Neuronal stem cell (in vitro differentiated cells): ENCODE measurements at regions not wholly inside any gene's neighbourhood (a gene's known extent, or its start where the extent isn't known, plus 50 kb on each side); places are given as distances from the start of the nearest gene placed in this dataset.

ENCODE experiments used
- DNase-seq: peaks from one replicate; pipeline ENCODE4 v3.0.0-alpha.2; 2013; ENCODE audit warnings: low spot score
- H2AFZ ChIP-seq: one replicate; pipeline ENCODE4 v1.6.1; 2013; ENCODE audit warnings: mild to moderate bottlenecking, low read length, inconsistent platforms
- H2AK5ac ChIP-seq: 2 replicates; pipeline ENCODE4 v1.6.1; 2013; ENCODE audit warnings: low read depth, mild to moderate bottlenecking, inconsistent platforms, low read length, moderate library complexity, mixed read lengths
- H2BK120ac ChIP-seq: 2 replicates; pipeline ENCODE4 v1.6.1; 2013; ENCODE audit warnings: low read depth, mild to moderate bottlenecking, inconsistent platforms, low read length, moderate library complexity, mixed read lengths
- H2BK12ac ChIP-seq: one replicate; pipeline ENCODE4 v1.6.1; 2013; ENCODE audit warnings: low read length, inconsistent platforms
- H2BK15ac ChIP-seq: 2 replicates; pipeline ENCODE4 v1.6.1; 2013; ENCODE audit warnings: mild to moderate bottlenecking, low read length, inconsistent platforms, mixed read lengths
- H2BK5ac ChIP-seq: one replicate; pipeline ENCODE4 v1.6.1; 2013; ENCODE audit warnings: inconsistent platforms, mild to moderate bottlenecking, low read length, moderate library complexity
- H3K14ac ChIP-seq: one replicate; pipeline ENCODE4 v1.6.1; 2013; ENCODE audit warnings: low read length, inconsistent platforms
- H3K18ac ChIP-seq: 2 replicates; pipeline ENCODE4 v1.6.1; 2013; ENCODE audit warnings: low read length, inconsistent platforms
- H3K23ac ChIP-seq: 2 replicates; pipeline ENCODE4 v1.6.1; 2013; ENCODE audit warnings: low read depth, mild to moderate bottlenecking, mixed read lengths, low read length, inconsistent platforms; ENCODE audit not compliant: poor library complexity
- H3K27ac ChIP-seq: replicated peaks from 3 replicates; pipeline ENCODE4 v1.5.1; 2013; ENCODE audit warnings: low read length, inconsistent platforms
- H3K27me3 ChIP-seq, 3 experiments: 2 replicates each; pipeline ENCODE4 v1.6.1; 2013; ENCODE audit warnings: low read length in 3 of 3, mild to moderate bottlenecking in 2 of 3, inconsistent platforms in 1 of 3, low read depth in 1 of 3, mixed read lengths in 1 of 3, moderate library complexity in 1 of 3; ENCODE audit not compliant: control insufficient read depth in 3 of 3, insufficient read depth in 3 of 3
- H3K36me3 ChIP-seq, 2 donors: replicated peaks in 1 of 2; 2 replicates each; pipeline ENCODE4 v1.6.1; 2013; ENCODE audit warnings: low read length in 2 of 2; ENCODE audit not compliant: control insufficient read depth in 2 of 2, insufficient read depth in 2 of 2
- H3K4ac ChIP-seq: 2 replicates; pipeline ENCODE4 v1.6.1; 2013; ENCODE audit warnings: inconsistent platforms, mild to moderate bottlenecking, low read length, moderate library complexity
- H3K4me1 ChIP-seq, 2 donors: 1 replicate in 1 of 2; 2 replicates in 1 of 2; pipeline ENCODE4 v1.6.1; 2013; ENCODE audit warnings: low read length in 2 of 2, low read depth in 1 of 2; ENCODE audit not compliant: control insufficient read depth in 2 of 2, insufficient read depth in 1 of 2
- H3K4me2 ChIP-seq: one replicate; pipeline ENCODE4 v1.6.1; 2013; ENCODE audit warnings: mild to moderate bottlenecking, low read length, inconsistent platforms; ENCODE audit not compliant: insufficient read depth, poor library complexity, severe bottlenecking
- H3K4me3 ChIP-seq, 2 donors: 2 replicates each; pipeline ENCODE4 v1.5.1; 2013; ENCODE audit warnings: low read length in 2 of 2, mild to moderate bottlenecking in 2 of 2, inconsistent platforms in 1 of 2, moderate library complexity in 1 of 2
- H3K79me1 ChIP-seq: one replicate; pipeline ENCODE4 v1.6.1; 2013; ENCODE audit warnings: low read depth, mild to moderate bottlenecking, inconsistent platforms, low read length, moderate library complexity
- H3K9ac ChIP-seq: one replicate; pipeline ENCODE4 v1.6.1; 2013; ENCODE audit warnings: mild to moderate bottlenecking, low read depth, low read length, inconsistent platforms; ENCODE audit not compliant: poor library complexity
- H3K9me3 ChIP-seq, 2 donors: replicated peaks in 1 of 2; 2 replicates each; pipeline versions ENCODE3 to v1.6.1; 2013; ENCODE audit warnings: low read length in 2 of 2, mild to moderate bottlenecking in 2 of 2, inconsistent platforms in 1 of 2, low read depth in 1 of 2, mixed read lengths in 1 of 2, moderate library complexity in 1 of 2; ENCODE audit not compliant: control insufficient read depth in 2 of 2, insufficient read depth in 1 of 2
- H4K8ac ChIP-seq: one replicate; pipeline ENCODE4 v1.6.1; 2013; ENCODE audit warnings: low read depth, mild to moderate bottlenecking, inconsistent platforms, low read length, moderate library complexity
- H4K91ac ChIP-seq: one replicate; pipeline ENCODE4 v1.6.1; 2013; ENCODE audit warnings: low read length, low read depth, mild to moderate bottlenecking, inconsistent platforms; ENCODE audit not compliant: poor library complexity
- WGBS, 2 donors: extraction: QIAGEN DNeasy Blood & Tissue Kit; methylation state at CpG; one replicate each; pipeline ENCODE4 v1.1.7; 2013; ENCODE audit warnings: missing lambda C conversion rate in 2 of 2, mixed read lengths in 1 of 2; ENCODE audit not compliant: insufficient read length in 2 of 2, insufficient replicate concordance in 1 of 2; ENCODE audit errors: extremely low coverage in 2 of 2; 5-methylcytosine and 5-hydroxymethylcytosine counted together

- Histone ChIP-seq H2AK5ac (no peak overlapping the region), H3K18ac (no peak overlapping the region), H2BK15ac (no peak overlapping the region), H2AFZ (no peak overlapping the region), H2BK120ac (no peak overlapping the region), H3K27ac (no peak overlapping the region), H3K79me1 (no peaks in the 10 kb centered on the region), H4K91ac (no peak overlapping the region), H3K4me2 (no peak overlapping the region), H4K8ac (no peak overlapping the region), H2BK5ac (no peak overlapping the region), H2BK12ac (no peak overlapping the region), H3K14ac (no peak overlapping the region), H3K23ac (no peak overlapping the region), H3K9me3 (peaks cover 0 to 21% of the 10 kb centered on the region in 2 donors), H3K36me3 (no peaks in the 10 kb centered on the region), H3K4me3 (no peak overlapping the region), H3K4me1 (no peaks in the 10 kb centered on the region), H3K27me3 (no peaks in the 10 kb centered on the region), H3K4ac (no peak overlapping the region), H3K9ac (no peak overlapping the region)
- DNase-seq, result no peak
- no CpG with 5 or more reads among the region's 5 CpGs for WGBS, 2 donors
Observed at GRCh38 chr9:2461892-2462291, 159.7 kb upstream of the VLDLR start.

GRCh38 chr9:2464624-2465023 is 157.0 kb upstream of the VLDLR start:
- WGBS, 2 donors, result no CpG with 5 or more reads among the region's 2 CpGs

DNA sequence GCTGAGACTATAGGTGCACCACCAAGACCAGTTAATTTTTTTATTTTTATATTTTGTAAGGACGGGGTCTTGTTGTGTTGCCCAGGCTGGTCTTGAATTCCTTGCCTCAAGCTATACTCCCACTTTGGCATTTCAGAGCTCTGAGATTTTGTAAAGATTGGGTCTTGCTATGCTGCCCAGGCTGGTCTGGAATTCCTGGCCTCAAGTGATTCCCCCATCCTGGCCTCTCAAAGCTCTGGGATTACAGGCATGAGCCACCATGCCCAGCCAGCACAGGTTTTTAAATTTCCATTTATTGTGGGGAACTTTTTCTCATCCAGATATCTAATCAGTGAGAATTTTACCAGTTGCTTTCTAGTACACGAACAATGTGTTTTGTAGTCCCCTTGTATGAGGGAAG is 156.1 kb upstream of the VLDLR start:
- Histone ChIP-seq H3K4me3 (no peak overlapping the region), H3K18ac (no peak overlapping the region), H3K27ac (no peak overlapping the region), H3K4me1 (peaks cover 1 to 10% of the 10 kb centered on the region in 2 donors), H2BK15ac (no peak overlapping the region), H3K27me3 (no peaks in the 10 kb centered on the region), H3K23ac (no peak overlapping the region), H4K8ac (no peak overlapping the region), H2BK12ac (no peak overlapping the region), H2BK5ac (no peak overlapping the region), H3K4me2 (no peak overlapping the region), H3K36me3 (no peaks in the 10 kb centered on the region), H3K4ac (no peak overlapping the region), H2AFZ (no peak overlapping the region), H3K9ac (no peak overlapping the region), H3K79me1 (no peaks in the 10 kb centered on the region), H3K9me3 (peaks cover 0 to 21% of the 10 kb centered on the region in 2 donors), H4K91ac (no peak overlapping the region), H2BK120ac (no peak overlapping the region), H3K14ac (no peak overlapping the region), H2AK5ac (no peak overlapping the region)
- no CpG with 5 or more reads among the region's 2 CpGs for WGBS, 2 donors
- DNase-seq, result no peak

More at GRCh38 chr9:2464624-2465023, 157.0 kb upstream of the VLDLR start:
- Histone ChIP-seq H2BK12ac (no peak overlapping the region), H2AK5ac (no peak overlapping the region), H3K4me3 (no peak overlapping the region), H3K23ac (no peak overlapping the region), H3K14ac (no peak overlapping the region), H3K27ac (no peak overlapping the region), H3K4me1 (peaks cover 0 to 4% of the 10 kb centered on the region in 2 donors), H3K18ac (no peak overlapping the region), H2AFZ (no peak overlapping the region), H2BK5ac (no peak overlapping the region), H3K9me3 (peaks cover 0 to 21% of the 10 kb centered on the region in 2 donors), H3K36me3 (no peaks in the 10 kb centered on the region), H3K27me3 (no peaks in the 10 kb centered on the region), H2BK15ac (no peak overlapping the region), H3K79me1 (no peaks in the 10 kb centered on the region), H4K8ac (no peak overlapping the region), H3K4ac (no peak overlapping the region), H4K91ac (no peak overlapping the region), H3K9ac (no peak overlapping the region), H2BK120ac (no peak overlapping the region), H3K4me2 (no peak overlapping the region)
- no peak for DNase-seq

DNA sequence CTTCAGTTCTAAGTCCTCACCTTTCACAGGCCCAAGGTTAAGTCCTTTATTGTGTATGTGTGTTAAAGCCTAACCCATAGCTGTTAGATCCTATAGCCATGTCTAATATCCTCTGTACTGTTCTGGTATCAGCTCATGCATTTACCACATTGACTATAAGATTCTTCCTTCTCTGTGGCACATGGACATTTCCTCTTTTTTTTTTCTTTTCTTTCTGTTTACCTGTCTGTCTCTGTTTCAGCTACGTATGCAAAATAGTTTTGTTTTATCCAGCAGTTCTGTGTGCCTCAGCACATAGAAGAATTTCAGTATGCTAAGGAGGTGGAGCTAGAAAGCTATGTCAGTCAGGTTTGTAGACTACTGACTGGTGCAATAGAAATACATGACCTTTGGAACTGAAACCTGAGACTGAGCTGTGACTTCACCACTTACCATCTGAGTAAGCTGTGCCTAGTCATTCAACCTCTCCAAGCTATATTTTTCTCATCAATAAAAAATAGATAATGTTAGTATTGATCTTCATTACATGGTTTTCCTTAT is 155.6 kb upstream of the VLDLR start:
- H2BK15ac ChIP-seq, result no peak overlapping the region
- no peak for DNase-seq
- WGBS, 2 donors, result no CpG with 5 or more reads among the region's 1 CpG
- no peak overlapping the region for H3K27ac ChIP-seq
- no peak overlapping the region for H3K9ac ChIP-seq
- no peak overlapping the region for H3K14ac ChIP-seq
- H4K91ac ChIP-seq, result no peak overlapping the region
- H3K27me3 ChIP-seq, result no peaks in the 10 kb centered on the region
- no peak overlapping the region for H2AK5ac ChIP-seq
- H3K4me3 ChIP-seq, result no peak overlapping the region
- H2AFZ ChIP-seq, result no peak overlapping the region
- H2BK5ac ChIP-seq, result no peak overlapping the region
- no peaks in the 10 kb centered on the region for H3K79me1 ChIP-seq
- no peak overlapping the region for H3K18ac ChIP-seq
- no peak overlapping the region for H3K4me2 ChIP-seq
- H2BK12ac ChIP-seq, result no peak overlapping the region
- H2BK120ac ChIP-seq, result no peak overlapping the region
- peaks cover 1 to 10% of the 10 kb centered on the region in 2 donors for H3K4me1 ChIP-seq
- H4K8ac ChIP-seq, result no peak overlapping the region
- no peaks in the 10 kb centered on the region for H3K36me3 ChIP-seq
- no peak overlapping the region for H3K23ac ChIP-seq
- no peak overlapping the region for H3K4ac ChIP-seq
- H3K9me3 ChIP-seq, result peaks cover 0 to 17% of the 10 kb centered on the region in 2 donors
